GM19455 (cell line): ENCODE measurements at regions not wholly inside any gene's neighbourhood (a gene's known extent, or its start where the extent isn't known, plus 50 kb on each side); places are given as distances from the start of the nearest gene placed in this dataset.
"Not testable (repeated sequence)": the region's sequence is repeated elsewhere in the genome, so short reads cannot be mapped to it uniquely, and the experiment has no call there.

Experiments used
- ATAC-seq: cut with Tn5 transposase; IDR thresholded peaks from one replicate; pipeline ENCODE4 v1.9.1; 2021; ENCODE audit not compliant: unreplicated experiment

- ATAC-seq = not testable (repeated sequence)
Observed at GRCh38 chr5:148741766-148742165, 84.6 kb upstream of the ADRB2 start.

- ATAC-seq = not testable (repeated sequence)
Observed at GRCh38 chr5:148744380-148744779, 82.0 kb upstream of the ADRB2 start.

- peak; percentile 79 for ATAC-seq
Observed at GRCh38 chr5:148746826-148747535, 79.4 kb upstream of the ADRB2 start.

- ATAC-seq = no peak
Observed at GRCh38 chr5:148747536-148747906, 78.9 kb upstream of the ADRB2 start.

- ATAC-seq = no peak
Observed at GRCh38 chr5:148748702-148749392, 77.6 kb upstream of the ADRB2 start.

GRCh38 chr5:148750614-148751013 lies 75.8 kb upstream of the ADRB2 start:
- ATAC-seq = no peak

- no peak for ATAC-seq
Observed at GRCh38 chr5:148751025-148751424, 75.4 kb upstream of the ADRB2 start.

- not testable (repeated sequence) for ATAC-seq
Observed at GRCh38 chr5:148752375-148752774, 74.0 kb upstream of the ADRB2 start.

GRCh38 chr5:148759101-148759500 lies 67.3 kb upstream of the ADRB2 start:
- no peak for ATAC-seq

- peak; percentile 99 for ATAC-seq
Observed at GRCh38 chr5:148760945-148761638, 65.3 kb upstream of the ADRB2 start.

- no peak for ATAC-seq
Observed at GRCh38 chr5:148763996-148764395, 62.4 kb upstream of the ADRB2 start.

GRCh38 chr5:148765061-148765460 lies 61.4 kb upstream of the ADRB2 start:
- no peak for ATAC-seq

- no peak for ATAC-seq
Observed at GRCh38 chr5:148768806-148769415, 57.5 kb upstream of the ADRB2 start.

- no peak for ATAC-seq
Observed at GRCh38 chr5:148769941-148770340, 56.5 kb upstream of the ADRB2 start.

- ATAC-seq = no peak
Observed at GRCh38 chr5:148774313-148774712, 52.1 kb upstream of the ADRB2 start.

GRCh38 chr5:148776261-148776660 lies 50.1 kb upstream of the ADRB2 start:
- ATAC-seq = no peak
